HepG2 (cell line): ENCODE measurements at regions not wholly inside any gene's neighbourhood (a gene's known extent, or its start where the extent isn't known, plus 50 kb on each side); places are given as distances from the start of the nearest gene placed in this dataset.

Experiments used
- BCL6 ChIP-seq: IDR thresholded peaks from 2 replicates; pipeline ENCODE4 v1.6.1; 2016; ENCODE audit warnings: missing genetic modification reagents, missing compliant biosample characterization
- CTCF ChIP-seq: sonication (generic); formaldehyde crosslinking; IDR thresholded peaks from 2 replicates; pipeline ENCODE4 v1.5.0; 2020; ENCODE audit warnings: mild to moderate bottlenecking, missing genetic modification reagents, moderate library complexity
- EZH2 ChIP-seq: conservative IDR thresholded peaks from 2 replicates; pipeline ENCODE4 v1.6.1; 2012; ENCODE audit warnings: mild to moderate bottlenecking, low read depth, low read length, moderate library complexity
- GTF2F1 ChIP-seq: fragments of 150-350 bp; IDR thresholded peaks from 2 replicates; pipeline ENCODE4 v1.6.1; 2014; ENCODE audit warnings: low read length
- PHF8 ChIP-seq: sonication (generic); formaldehyde crosslinking; IDR thresholded peaks from 2 replicates; pipeline ENCODE4 v1.5.0; 2020; ENCODE audit warnings: missing genetic modification reagents
- U2AF2 ChIP-seq: fragments of 200-400 bp; formaldehyde crosslinking; IDR thresholded peaks from 2 replicates; pipeline ENCODE4 v1.6.1; 2017; ENCODE audit warnings: low read depth, mild to moderate bottlenecking, low read length
- ZNF318 ChIP-seq: sonication (generic); formaldehyde crosslinking; IDR thresholded peaks from 2 replicates; pipeline ENCODE4 v1.4.0; 2020; ENCODE audit warnings: mild to moderate bottlenecking, missing genetic modification reagents
- ZNF850 ChIP-seq: sonication (generic); formaldehyde crosslinking; conservative IDR thresholded peaks from 2 replicates; pipeline ENCODE4 v1.9.0; 2021; ENCODE audit warnings: mild to moderate bottlenecking, missing genetic modification reagents
- TF ChIP-seq, protein P1 (sequence below): sonication (generic); formaldehyde crosslinking; IDR thresholded peaks from 2 replicates; pipeline ENCODE4 v1.9.0; 2021; ENCODE audit warnings: missing genetic modification reagents, borderline replicate concordance

DNA sequence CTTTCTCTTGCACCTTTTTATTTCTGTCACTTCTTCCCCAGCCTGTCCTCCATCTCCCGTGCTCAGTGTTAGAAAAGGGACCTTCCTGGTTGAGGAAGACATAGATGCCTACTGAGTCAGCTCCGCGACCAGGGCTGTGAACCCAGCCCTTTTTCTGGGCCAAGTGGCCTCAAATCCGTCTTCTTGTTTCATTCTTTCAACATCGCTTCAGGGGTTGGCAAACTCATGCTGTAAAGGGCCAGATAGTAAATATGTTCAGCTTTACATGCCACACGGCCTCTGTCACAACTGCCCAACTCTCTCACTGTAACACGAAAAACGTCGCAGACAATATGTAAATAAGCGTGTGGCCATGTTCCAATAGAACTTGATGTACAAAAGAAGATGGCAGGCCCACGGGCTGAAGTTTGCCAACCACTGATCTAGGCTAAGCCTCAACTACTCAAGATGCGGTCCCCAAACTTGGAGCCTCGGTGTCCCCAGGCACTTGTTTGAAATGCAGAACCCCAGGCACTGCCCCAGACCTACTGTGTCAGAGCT, 338.4 kb downstream of the MN1 start:
- TF ChIP-seq ZNF318 (no peak), CTCF (CRISPR knock-in tag) (no peak), BCL6 (CRISPR knock-in tag) (no peak), PHF8 (CRISPR knock-in tag) (no peak), U2AF2 (no peak), ZNF850 (no peak), EZH2 (no peak), GTF2F1 (no peak)
- TF ChIP-seq, protein P1, sequence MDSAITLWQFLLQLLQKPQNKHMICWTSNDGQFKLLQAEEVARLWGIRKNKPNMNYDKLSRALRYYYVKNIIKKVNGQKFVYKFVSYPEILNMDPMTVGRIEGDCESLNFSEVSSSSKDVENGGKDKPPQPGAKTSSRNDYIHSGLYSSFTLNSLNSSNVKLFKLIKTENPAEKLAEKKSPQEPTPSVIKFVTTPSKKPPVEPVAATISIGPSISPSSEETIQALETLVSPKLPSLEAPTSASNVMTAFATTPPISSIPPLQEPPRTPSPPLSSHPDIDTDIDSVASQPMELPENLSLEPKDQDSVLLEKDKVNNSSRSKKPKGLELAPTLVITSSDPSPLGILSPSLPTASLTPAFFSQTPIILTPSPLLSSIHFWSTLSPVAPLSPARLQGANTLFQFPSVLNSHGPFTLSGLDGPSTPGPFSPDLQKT (CRISPR knock-in tag) = no peak
